ENCODE measurements at regions not wholly inside any gene's neighbourhood (a gene's known extent, or its start where the extent isn't known, plus 50 kb on each side); places are given as distances from the start of the nearest gene placed in this dataset.
"Not testable (repeated sequence)": the region's sequence is repeated elsewhere in the genome, so short reads cannot be mapped to it uniquely, and the experiment has no call there.

- DNase-seq (ENCODE audit: low read depth), result no peak
These were observed 379.5 kb downstream of the CDH10 start for GRCh38 chr5:24265306-24265705.

- DNase-seq (ENCODE audit: low read depth), result no peak
These were observed 376.2 kb downstream of the CDH10 start for GRCh38 chr5:24268482-24269056.

GRCh38 chr5:24271702-24272118, 373.1 kb downstream of the CDH10 start:
- DNase-seq (ENCODE audit: low read depth), result not testable (repeated sequence)

- no peak for DNase-seq (ENCODE audit: low read depth)
These were observed 372.0 kb downstream of the CDH10 start for GRCh38 chr5:24272741-24273140.

GRCh38 chr5:24280215-24280614, 364.6 kb downstream of the CDH10 start:
- DNase-seq (ENCODE audit: low read depth), result no peak

- no peak for DNase-seq (ENCODE audit: low read depth)
These were observed 363.0 kb downstream of the CDH10 start for GRCh38 chr5:24281818-24282217.

DNA sequence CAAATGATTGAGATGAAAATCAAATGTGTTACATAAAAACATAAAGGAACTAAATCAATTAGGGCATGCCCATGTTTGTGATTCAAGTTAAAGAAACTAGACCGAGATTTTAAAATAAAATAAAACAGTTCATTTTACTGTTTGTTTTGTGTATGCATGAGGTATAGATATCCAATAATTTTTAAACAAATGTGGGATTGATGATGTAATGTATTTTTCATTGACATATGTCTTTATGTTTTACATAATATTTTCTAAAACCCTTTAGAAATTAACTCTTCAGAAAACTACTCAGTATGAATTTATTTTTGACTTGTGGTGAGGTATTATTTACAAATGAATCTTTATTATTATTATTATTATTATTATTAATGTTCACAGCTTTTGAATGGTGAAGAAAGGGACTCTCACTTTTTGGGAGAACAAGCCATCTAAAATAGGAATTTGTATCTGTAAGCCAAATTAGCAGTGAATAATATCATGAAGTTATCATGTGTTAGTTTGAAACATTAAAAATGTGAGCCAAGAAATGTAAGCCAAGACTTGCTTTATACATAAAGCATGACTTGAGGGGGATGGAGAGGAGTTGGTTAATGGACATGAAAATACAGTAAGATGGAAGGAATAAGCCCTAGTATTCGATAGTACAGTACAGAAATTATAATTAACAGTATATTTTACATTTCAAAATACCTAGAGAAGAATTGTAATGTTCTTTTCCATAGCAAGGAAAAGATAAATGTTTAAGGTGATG, 355.0 kb downstream of the CDH10 start:
- DNase-seq (ENCODE audit: low read depth), result no peak

DNA sequence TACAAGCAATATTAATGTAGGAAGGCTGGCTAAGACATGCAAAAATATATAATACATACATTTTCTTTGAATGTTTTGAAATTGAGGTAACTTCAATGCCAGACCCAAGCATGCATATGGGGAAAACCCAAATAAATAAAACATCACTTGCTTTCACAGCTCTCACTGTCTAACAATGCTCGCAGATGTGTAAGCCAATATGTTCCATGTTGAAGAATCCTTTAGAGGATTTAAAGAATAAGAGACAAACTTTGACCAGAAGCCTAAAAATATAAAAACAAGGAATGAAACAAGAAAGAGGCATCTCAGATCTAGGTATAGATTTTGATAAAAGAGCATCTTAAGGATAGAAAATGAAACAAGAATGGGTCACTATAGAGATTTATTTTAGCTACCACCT, 354.2 kb downstream of the CDH10 start:
- no peak for DNase-seq (ENCODE audit: low read depth)

GRCh38 chr5:24291916-24292315, 352.9 kb downstream of the CDH10 start:
- DNase-seq (ENCODE audit: low read depth), result no peak

- no peak for DNase-seq (ENCODE audit: low read depth)
These were observed 350.4 kb downstream of the CDH10 start for GRCh38 chr5:24294333-24294732.

- DNase-seq (ENCODE audit: low read depth), result no peak
These were observed 330.7 kb downstream of the CDH10 start for GRCh38 chr5:24314106-24314505.

GRCh38 chr5:24320643-24321042, 324.1 kb downstream of the CDH10 start:
- DNase-seq (ENCODE audit: low read depth), result no peak

- no peak for DNase-seq (ENCODE audit: low read depth)
These were observed 319.4 kb downstream of the CDH10 start for GRCh38 chr5:24325306-24325832.

DNA sequence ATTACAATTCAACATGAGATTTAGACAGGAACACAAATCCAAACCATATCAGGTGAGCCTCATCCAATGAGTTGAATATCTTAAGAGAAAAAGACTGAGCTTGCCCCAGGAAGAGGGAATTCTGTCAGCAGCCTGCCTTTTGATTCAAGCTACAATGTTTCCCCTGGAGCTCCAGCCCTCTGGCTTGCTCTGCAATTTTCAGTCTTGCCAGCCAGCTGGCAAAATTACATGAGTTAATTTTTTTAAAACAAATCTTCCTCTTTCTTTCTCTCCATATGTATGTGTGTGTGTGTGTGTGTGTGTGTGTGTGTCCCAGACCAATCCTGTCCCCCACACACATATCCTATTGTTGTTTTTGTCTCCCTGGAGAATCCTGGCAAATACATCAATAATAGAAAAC, 313.2 kb downstream of the CDH10 start:
- DNase-seq (ENCODE audit: low read depth), result no peak

DNA sequence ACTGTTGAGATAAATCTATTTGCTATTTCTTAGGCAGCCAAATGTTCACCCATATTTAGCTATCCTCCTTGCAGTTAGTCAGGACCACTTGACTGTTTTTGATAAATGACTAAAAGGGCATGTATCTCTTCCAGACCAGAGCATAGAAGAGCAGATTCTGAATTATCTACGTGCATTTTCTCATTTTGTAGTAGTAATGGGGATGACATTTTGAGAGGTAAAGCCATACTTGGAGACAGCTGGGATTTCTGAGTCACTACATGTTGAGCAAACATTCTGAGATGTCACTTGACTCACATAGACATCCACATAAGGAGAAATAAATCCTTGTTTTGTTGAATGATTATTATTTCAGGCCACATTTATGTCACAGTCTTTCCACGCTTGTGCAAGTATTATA, 297.6 kb downstream of the CDH10 start:
- no peak for DNase-seq (ENCODE audit: low read depth)

DNA sequence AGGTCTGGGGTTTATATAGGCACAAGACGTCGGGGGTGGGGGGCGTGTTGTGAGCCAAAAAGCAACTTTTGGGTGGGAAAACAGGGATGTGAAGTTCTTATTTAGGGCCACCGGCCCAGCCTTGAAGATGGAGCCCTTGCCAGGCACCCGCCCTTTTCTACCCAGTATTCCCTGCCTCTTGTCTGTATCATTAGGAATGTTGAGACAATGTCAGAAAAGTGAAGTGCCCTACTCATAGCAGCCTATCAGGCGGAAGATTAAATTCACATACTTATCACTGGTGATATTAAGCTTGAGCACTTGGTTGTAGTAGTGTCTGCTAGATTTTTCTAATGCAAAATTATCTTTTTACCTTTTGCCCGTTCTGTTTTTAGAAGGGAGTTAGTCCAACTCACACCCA, 293.5 kb downstream of the CDH10 start:
- no peak for DNase-seq (ENCODE audit: low read depth)

DNA sequence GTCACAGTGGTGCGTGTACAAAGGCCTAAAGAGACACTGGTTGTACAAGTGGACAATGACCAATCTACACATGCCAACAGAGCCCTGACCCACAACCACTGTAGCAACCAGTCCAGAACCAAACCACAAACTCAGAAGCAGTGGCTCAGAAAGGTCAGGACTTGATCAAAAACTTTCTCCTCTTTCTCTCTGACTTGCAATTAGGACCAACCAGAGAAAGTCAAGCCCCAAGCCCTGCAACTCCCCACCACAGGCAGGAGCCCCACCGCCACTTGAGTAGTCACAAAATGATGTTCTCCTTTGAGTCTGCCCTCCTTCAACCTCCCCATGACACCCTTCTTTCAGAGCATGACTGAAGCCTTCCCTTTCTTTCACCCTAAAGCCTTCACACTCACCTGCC, 291.8 kb downstream of the CDH10 start:
- DNase-seq (ENCODE audit: low read depth), result no peak

DNA sequence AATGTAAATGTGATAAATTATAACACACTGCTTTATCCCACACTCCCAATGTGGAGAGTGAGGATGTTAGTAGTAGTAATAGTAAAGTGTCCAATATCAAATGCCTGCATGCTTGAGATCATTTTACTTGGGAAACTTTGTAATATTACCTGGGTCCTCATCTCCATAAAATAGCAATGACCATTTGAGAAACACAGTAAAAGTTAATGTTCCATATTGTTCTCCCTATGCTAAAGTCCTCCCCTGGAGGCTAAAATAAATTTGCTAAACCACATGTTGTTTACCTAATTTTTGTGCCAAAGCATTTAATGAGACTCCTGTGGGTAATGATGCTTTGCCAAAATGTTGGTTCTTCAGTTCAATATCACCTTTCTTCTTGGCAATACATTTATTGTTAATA, 291.2 kb downstream of the CDH10 start:
- no peak for DNase-seq (ENCODE audit: low read depth)

DNA sequence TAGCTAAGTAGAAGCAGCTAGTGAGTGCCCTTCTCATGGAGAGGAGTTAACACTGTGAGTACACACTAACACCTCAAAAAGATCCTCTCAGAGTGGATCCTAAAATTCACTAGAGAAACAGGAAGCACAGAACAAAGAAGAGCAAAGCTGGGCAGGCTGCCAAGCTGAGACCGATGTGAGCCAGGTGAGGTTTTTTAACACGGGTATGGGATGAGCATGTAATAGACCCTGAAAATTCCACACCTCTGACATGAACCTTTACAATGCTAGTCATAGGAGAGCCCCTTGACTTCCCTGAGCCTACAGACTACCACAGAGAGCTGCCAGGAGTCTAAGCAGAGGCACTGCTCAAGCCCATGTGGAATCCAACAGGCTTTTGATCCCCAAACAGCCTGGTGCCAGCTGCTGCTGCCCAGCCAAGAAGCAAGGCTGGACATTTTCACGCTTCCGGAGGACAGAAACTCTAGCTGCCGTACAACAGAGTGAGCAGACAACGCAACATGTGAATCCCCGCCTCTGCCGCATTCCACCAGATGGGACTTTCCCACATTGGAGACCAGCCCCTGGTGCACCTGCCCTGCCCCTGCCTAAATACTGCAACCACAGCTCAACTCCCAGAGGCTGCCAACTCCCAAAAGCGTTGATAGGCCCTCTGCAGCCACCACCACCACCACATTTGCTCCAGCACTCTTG, 280.8 kb downstream of the CDH10 start:
- no peak for DNase-seq (ENCODE audit: low read depth)

GRCh38 chr5:24364711-24365110, 280.1 kb downstream of the CDH10 start:
- no peak for DNase-seq (ENCODE audit: low read depth)

DNA sequence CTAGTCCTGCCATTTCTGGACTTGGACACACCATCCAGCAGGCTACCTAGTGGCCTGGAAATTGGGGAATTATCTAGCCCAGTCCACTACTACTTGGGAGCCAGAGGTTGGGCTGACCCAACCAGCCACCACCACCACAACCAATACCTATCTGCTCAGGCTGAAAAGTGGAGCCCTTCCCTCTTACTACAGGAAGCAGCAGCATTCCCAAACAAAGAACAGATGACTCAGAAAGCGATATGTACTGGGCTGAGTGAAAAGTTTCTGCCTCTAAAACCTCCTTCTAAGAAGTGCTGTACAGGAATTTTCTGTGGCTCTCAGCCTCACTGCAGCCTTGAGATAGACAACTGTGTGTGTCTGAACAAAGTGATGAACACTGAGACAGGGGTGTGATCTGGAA, 279.4 kb downstream of the CDH10 start:
- no peak for DNase-seq (ENCODE audit: low read depth)

DNA sequence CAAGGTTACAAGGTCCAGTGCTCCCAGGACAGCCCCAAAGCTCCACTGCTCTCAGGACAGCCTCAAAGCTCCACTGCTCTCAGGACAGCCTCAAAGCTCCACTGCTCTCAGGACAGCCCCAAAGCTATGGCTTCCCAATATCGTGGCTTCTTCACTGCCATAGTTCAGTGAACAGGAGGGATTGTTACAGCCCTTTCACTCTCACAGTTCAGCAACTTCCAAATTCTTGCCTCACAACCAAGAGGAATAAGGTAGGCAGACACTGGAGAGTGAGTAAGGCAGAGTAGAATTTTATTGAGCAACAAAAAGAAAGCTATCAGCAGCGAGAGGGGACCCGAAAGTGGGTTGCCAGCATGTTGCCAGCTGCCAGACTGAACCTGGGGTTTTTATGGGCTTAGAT, 277.6 kb downstream of the CDH10 start:
- no peak for DNase-seq (ENCODE audit: low read depth)

- DNase-seq (ENCODE audit: low read depth), result no peak
These were observed 276.7 kb downstream of the CDH10 start for GRCh38 chr5:24368115-24368514.

All from activated T-cell treated with anti-CD3 and anti-CD28 coated beads for 48 hours (primary cell).